Upper lobe of left lung (tissue), 4 donors: ENCODE measurements at regions not wholly inside any gene's neighbourhood (a gene's known extent, or its start where the extent isn't known, plus 50 kb on each side); places are given as distances from the start of the nearest gene placed in this dataset.

ENCODE experiments used
- EP300 ChIP-seq, 4 donors: sonication (generic); formaldehyde crosslinking; IDR thresholded peaks; one replicate each; pipeline ENCODE4 v1.5.1; 2017; ENCODE audit warnings: antibody characterized with exemption in 4 of 4, control low read depth in 2 of 4
- POLR2A ChIP-seq, 4 donors: fragments of 450-650 bp; IDR thresholded peaks; one replicate each; pipeline ENCODE4 v1.5.1; 2016 to 2017; ENCODE audit warnings: antibody characterized with exemption in 4 of 4, mild to moderate bottlenecking in 2 of 4
- POLR2AphosphoS5 ChIP-seq, 2 donors: sonication (generic); formaldehyde crosslinking; IDR thresholded peaks; one replicate each; pipeline ENCODE4 v1.5.1; 2017; ENCODE audit warnings: antibody characterized with exemption in 2 of 2
- TF ChIP-seq, protein P1 (sequence below), 6 experiments: fragments of 450-650 bp in 4 of 6; fragments of 200-600 bp in 2 of 6; sonication (generic) in 2 of 6; IDR thresholded peaks; one replicate each; pipeline ENCODE4 v1.5.1; 2016 to 2019; ENCODE audit warnings: antibody characterized with exemption in 6 of 6

DNA sequence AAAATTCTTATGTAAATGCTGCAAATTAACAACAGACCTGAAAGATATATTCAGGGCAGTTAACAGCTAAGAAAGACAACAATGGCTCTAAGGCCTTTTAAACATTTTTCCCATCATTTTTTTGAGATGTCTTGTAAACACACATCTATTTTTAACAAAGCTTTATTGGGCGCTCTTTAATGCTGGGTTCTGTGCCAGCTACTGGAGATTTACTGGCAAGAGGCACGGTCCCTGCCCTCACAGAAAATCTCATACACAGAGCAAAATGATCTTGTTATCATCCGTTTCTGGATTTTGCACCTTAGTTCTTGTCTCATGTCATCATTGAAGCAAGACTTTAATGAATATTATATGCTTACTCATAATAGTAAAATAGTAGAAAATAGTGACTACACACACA, 1022.3 kb upstream of the WWC1 start:
- TF ChIP-seq POLR2A (IDR thresholded peaks at IDR 0.05) (no peak), EP300 (IDR thresholded peaks at IDR 0.05) (no peak), POLR2AphosphoS5 (IDR thresholded peaks at IDR 0.05) (no peak)
- TF ChIP-seq, protein P1, sequence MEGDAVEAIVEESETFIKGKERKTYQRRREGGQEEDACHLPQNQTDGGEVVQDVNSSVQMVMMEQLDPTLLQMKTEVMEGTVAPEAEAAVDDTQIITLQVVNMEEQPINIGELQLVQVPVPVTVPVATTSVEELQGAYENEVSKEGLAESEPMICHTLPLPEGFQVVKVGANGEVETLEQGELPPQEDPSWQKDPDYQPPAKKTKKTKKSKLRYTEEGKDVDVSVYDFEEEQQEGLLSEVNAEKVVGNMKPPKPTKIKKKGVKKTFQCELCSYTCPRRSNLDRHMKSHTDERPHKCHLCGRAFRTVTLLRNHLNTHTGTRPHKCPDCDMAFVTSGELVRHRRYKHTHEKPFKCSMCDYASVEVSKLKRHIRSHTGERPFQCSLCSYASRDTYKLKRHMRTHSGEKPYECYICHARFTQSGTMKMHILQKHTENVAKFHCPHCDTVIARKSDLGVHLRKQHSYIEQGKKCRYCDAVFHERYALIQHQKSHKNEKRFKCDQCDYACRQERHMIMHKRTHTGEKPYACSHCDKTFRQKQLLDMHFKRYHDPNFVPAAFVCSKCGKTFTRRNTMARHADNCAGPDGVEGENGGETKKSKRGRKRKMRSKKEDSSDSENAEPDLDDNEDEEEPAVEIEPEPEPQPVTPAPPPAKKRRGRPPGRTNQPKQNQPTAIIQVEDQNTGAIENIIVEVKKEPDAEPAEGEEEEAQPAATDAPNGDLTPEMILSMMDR (IDR thresholded peaks at IDR 0.05) = no peak
